Stimulated activated CD8-positive, alpha-beta memory T cell treated with anti-CD3 and anti-CD28 coated beads, Interleukin-2, amount 100 ng/mL, for 48 hours (primary cell): ENCODE measurements at regions not wholly inside any gene's neighbourhood (a gene's known extent, or its start where the extent isn't known, plus 50 kb on each side); places are given as distances from the start of the nearest gene placed in this dataset.

ENCODE experiments used
- DNase-seq, 2 donors: peaks; one replicate each; pipeline ENCODE4 v3.0.0-alpha.2; 2020; ENCODE audit warnings: low read depth in 2 of 2

GRCh38 chr9:13487498-13487897 lies 208.0 kb upstream of the MPDZ start:
- DNase-seq, result no peak

GRCh38 chr9:13487071-13487470 lies 207.6 kb upstream of the MPDZ start:
- DNase-seq, result no peak

GRCh38 chr9:13485068-13485596 lies 205.6 kb upstream of the MPDZ start:
- DNase-seq, result no peak

- DNase-seq, result no peak
These were observed 204.7 kb upstream of the MPDZ start for GRCh38 chr9:13484186-13484585.

GRCh38 chr9:13481274-13481673 lies 201.8 kb upstream of the MPDZ start:
- DNase-seq, result no peak

- DNase-seq, result no peak
These were observed 201.2 kb upstream of the MPDZ start for GRCh38 chr9:13480693-13481092.

GRCh38 chr9:13479096-13479495 lies 199.6 kb upstream of the MPDZ start:
- DNase-seq, result no peak

- DNase-seq, result no peak
These were observed 199.1 kb upstream of the MPDZ start for GRCh38 chr9:13478639-13479038.

- DNase-seq, result no peak
These were observed 198.7 kb upstream of the MPDZ start for GRCh38 chr9:13478160-13478559.

GRCh38 chr9:13470836-13471235 lies 191.3 kb upstream of the MPDZ start:
- no peak for DNase-seq

- DNase-seq, result no peak
These were observed 187.7 kb upstream of the MPDZ start for GRCh38 chr9:13467157-13467556.

- DNase-seq, result no peak
These were observed 182.0 kb upstream of the MPDZ start for GRCh38 chr9:13461414-13461991.

GRCh38 chr9:13459071-13459470 lies 179.6 kb upstream of the MPDZ start:
- DNase-seq, result no peak

GRCh38 chr9:13457795-13458194 lies 178.3 kb upstream of the MPDZ start:
- no peak for DNase-seq

- DNase-seq, result no peak
These were observed 171.2 kb upstream of the MPDZ start for GRCh38 chr9:13450723-13451122.

- no peak for DNase-seq
These were observed 169.0 kb upstream of the MPDZ start for GRCh38 chr9:13448482-13448881.

- DNase-seq, result no peak
These were observed 168.4 kb upstream of the MPDZ start for GRCh38 chr9:13447843-13448422.

GRCh38 chr9:13446938-13447842 lies 167.7 kb upstream of the MPDZ start:
- DNase-seq, result no peak

GRCh38 chr9:13446286-13446937 lies 166.9 kb upstream of the MPDZ start:
- no peak for DNase-seq

- DNase-seq, result no peak
These were observed 165.6 kb upstream of the MPDZ start for GRCh38 chr9:13445103-13445500.

GRCh38 chr9:13444245-13445102 lies 165.0 kb upstream of the MPDZ start:
- no peak for DNase-seq
